WTC11 (cell line): ENCODE measurements at regions not wholly inside any gene's neighbourhood (a gene's known extent, or its start where the extent isn't known, plus 50 kb on each side); places are given as distances from the start of the nearest gene placed in this dataset.

Experiments used
- ATAC-seq: fragments of 200-7000 bp; cut with Tn5 transposase; 2 replicates; pipeline ENCODE4 v1.10.0; 2021; ENCODE audit warnings: mild to moderate bottlenecking, moderate library complexity
- CTCF ChIA-PET: fragments of 300-600 bp; sonication (Branson Sonifier 250); formaldehyde crosslinking; loops from one replicate; lab custom pipeline; 2021; ENCODE audit warnings: antibody characterized with exemption; lab: Charles Lee
- POLR2A ChIA-PET: fragments of 350-600 bp; sonication (Branson Sonifier 250); formaldehyde crosslinking; loops from one replicate; lab custom pipeline; 2021; ENCODE audit warnings: antibody characterized with exemption; lab: Charles Lee
- DNase-seq: peaks from one replicate; pipeline ENCODE4 v3.0.0; 2021; ENCODE audit warnings: low spot score
- H3K27ac Mint-ChIP-seq: 2 replicates; pipeline ENCODE4 v1.8.0; 2021; ENCODE audit warnings: mixed read lengths
- H3K27me3 Mint-ChIP-seq: 2 replicates; pipeline ENCODE4 v1.8.0; 2021; ENCODE audit warnings: low read depth, mild to moderate bottlenecking, moderate library complexity, mixed read lengths
- H3K36me3 Mint-ChIP-seq: 2 replicates; pipeline ENCODE4 v1.8.0; 2021; ENCODE audit warnings: mixed read lengths
- H3K4me1 Mint-ChIP-seq: 2 replicates; pipeline ENCODE4 v1.8.0; 2022; ENCODE audit warnings: mixed read lengths
- H3K4me3 Mint-ChIP-seq: 2 replicates; pipeline ENCODE4 v1.8.0; 2021; ENCODE audit warnings: mild to moderate bottlenecking, moderate library complexity, mixed read lengths
- H3K9me3 Mint-ChIP-seq: 2 replicates; pipeline ENCODE4 v1.8.0; 2021; ENCODE audit warnings: mixed read lengths
- CBFB ChIP-seq: sonication (generic); formaldehyde crosslinking; IDR thresholded peaks from 2 replicates; pipeline ENCODE4 v1.8.1; 2022; ENCODE audit warnings: mild to moderate bottlenecking, low read depth, missing genetic modification reagents
- EMX1 ChIP-seq: fragments of 250-450 bp; sonication (Bioruptor Pico); IDR thresholded peaks from 2 replicates; pipeline ENCODE4 v1.8.0; 2021; ENCODE audit warnings: mild to moderate bottlenecking
- FOXP1 ChIP-seq: sonication (generic); formaldehyde crosslinking; IDR thresholded peaks from 2 replicates; pipeline ENCODE4 v1.8.0; 2022; ENCODE audit warnings: missing genetic modification reagents, mild to moderate bottlenecking, moderate library complexity, borderline replicate concordance
- MYBL2 ChIP-seq: sonication (generic); formaldehyde crosslinking; IDR thresholded peaks from 2 replicates; pipeline ENCODE4 v1.8.1; 2023; ENCODE audit warnings: mild to moderate bottlenecking, moderate library complexity, missing genetic modification reagents
- NFYB ChIP-seq: sonication (generic); formaldehyde crosslinking; conservative IDR thresholded peaks from 2 replicates; pipeline ENCODE4 v1.8.0; 2022; ENCODE audit warnings: low read depth, missing genetic modification reagents
- NR1H2 ChIP-seq: sonication (generic); formaldehyde crosslinking; IDR thresholded peaks from 2 replicates; pipeline ENCODE4 v1.9.0; 2021; ENCODE audit warnings: mild to moderate bottlenecking, moderate library complexity, missing genetic modification reagents
- NR3C1 ChIP-seq: sonication (generic); formaldehyde crosslinking; conservative IDR thresholded peaks from 2 replicates; pipeline ENCODE4 v1.8.1; 2023; ENCODE audit warnings: low read depth, mild to moderate bottlenecking, missing genetic modification reagents
- PRRX2 ChIP-seq: fragments of 250-450 bp; sonication (Bioruptor Pico); IDR thresholded peaks from 2 replicates; pipeline ENCODE4 v1.8.0; 2021; ENCODE audit warnings: mild to moderate bottlenecking
- TEAD4 ChIP-seq: sonication (generic); formaldehyde crosslinking; IDR thresholded peaks from 2 replicates; pipeline ENCODE4 v1.8.0; 2022; ENCODE audit warnings: mild to moderate bottlenecking, missing genetic modification reagents
- ZNF416 ChIP-seq: fragments of 250-450 bp; sonication (Bioruptor Pico); IDR thresholded peaks from 2 replicates; pipeline ENCODE4 v1.9.0; 2021; ENCODE audit warnings: mild to moderate bottlenecking, inconsistent platforms
- TF ChIP-seq, protein P1 (sequence below): fragments of 250-450 bp; sonication (Bioruptor Pico); IDR thresholded peaks from 2 replicates; pipeline ENCODE4 v1.9.0; 2021; ENCODE audit warnings: mild to moderate bottlenecking
- TF ChIP-seq, protein P2 (sequence below): sonication (generic); formaldehyde crosslinking; IDR thresholded peaks from 2 replicates; pipeline ENCODE4 v1.8.0; 2022; ENCODE audit warnings: mild to moderate bottlenecking, missing genetic modification reagents
- TF ChIP-seq, protein P3 (sequence below): sonication (generic); formaldehyde crosslinking; IDR thresholded peaks from 2 replicates; pipeline ENCODE4 v1.8.1; 2023; ENCODE audit warnings: mild to moderate bottlenecking, missing genetic modification reagents, moderate library complexity
- TF ChIP-seq, protein P4 (sequence below): fragments of 250-450 bp; sonication (Bioruptor Pico); IDR thresholded peaks from 2 replicates; pipeline ENCODE4 v1.9.0; 2021; ENCODE audit warnings: mild to moderate bottlenecking
- TF ChIP-seq, protein P5 (sequence below): sonication (generic); formaldehyde crosslinking; IDR thresholded peaks from 2 replicates; pipeline ENCODE4 v1.8.0; 2022; ENCODE audit warnings: mild to moderate bottlenecking, missing genetic modification reagents
- TF ChIP-seq, protein P6 (sequence below): fragments of 250-450 bp; sonication (Bioruptor Pico); IDR thresholded peaks from 2 replicates; pipeline ENCODE4 v2.1.2; 2022; ENCODE audit warnings: mild to moderate bottlenecking, moderate library complexity
- TF ChIP-seq, protein P7 (sequence below): sonication (generic); formaldehyde crosslinking; IDR thresholded peaks from 2 replicates; pipeline ENCODE4 v1.8.0; 2023; ENCODE audit warnings: missing genetic modification reagents
- TF ChIP-seq, protein P8 (sequence below): sonication (generic); formaldehyde crosslinking; conservative IDR thresholded peaks from 2 replicates; pipeline ENCODE4 v1.8.1; 2022; ENCODE audit warnings: mild to moderate bottlenecking, missing genetic modification reagents
- TF ChIP-seq, protein P9 (sequence below): sonication (generic); formaldehyde crosslinking; IDR thresholded peaks from 2 replicates; pipeline ENCODE4 v1.8.0; 2023; ENCODE audit warnings: missing genetic modification reagents, mild to moderate bottlenecking, borderline replicate concordance
- TF ChIP-seq, protein P10 (sequence below): fragments of 250-450 bp; sonication (Bioruptor Pico); IDR thresholded peaks from 2 replicates; pipeline ENCODE4 v1.8.0; 2021; ENCODE audit warnings: mild to moderate bottlenecking

DNA sequence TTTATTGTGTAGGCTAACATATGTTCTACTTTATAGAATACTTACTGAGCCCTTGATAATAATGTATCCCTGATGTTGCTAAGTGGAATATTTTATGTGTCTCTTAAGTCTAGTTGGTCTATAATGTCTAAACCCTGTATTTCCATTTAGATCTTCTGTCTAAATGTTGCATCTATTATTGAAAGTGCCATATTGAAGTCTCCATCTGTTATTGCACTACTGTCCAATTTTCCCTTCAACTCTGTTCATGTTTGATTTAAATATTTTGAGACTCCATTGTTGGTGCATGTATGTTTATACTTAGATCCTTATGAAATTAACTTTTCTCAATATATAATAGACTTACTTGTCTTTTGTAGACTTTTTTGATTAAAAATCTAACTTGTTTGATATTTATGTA lies 924.5 kb upstream of the KCND2 start:
- H3K27me3 Mint-ChIP-seq: no peaks in the 10 kb centered on the region
- no peaks in the 10 kb centered on the region for H3K4me1 Mint-ChIP-seq
- H3K9me3 Mint-ChIP-seq: no peaks in the 10 kb centered on the region
- TF ChIP-seq, protein P1, sequence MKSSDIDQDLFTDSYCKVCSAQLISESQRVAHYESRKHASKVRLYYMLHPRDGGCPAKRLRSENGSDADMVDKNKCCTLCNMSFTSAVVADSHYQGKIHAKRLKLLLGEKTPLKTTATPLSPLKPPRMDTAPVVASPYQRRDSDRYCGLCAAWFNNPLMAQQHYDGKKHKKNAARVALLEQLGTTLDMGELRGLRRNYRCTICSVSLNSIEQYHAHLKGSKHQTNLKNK (CRISPR knock-in tag): no peak
- TF ChIP-seq CBFB (CRISPR knock-in tag): no peak
- TF ChIP-seq, protein P2, sequence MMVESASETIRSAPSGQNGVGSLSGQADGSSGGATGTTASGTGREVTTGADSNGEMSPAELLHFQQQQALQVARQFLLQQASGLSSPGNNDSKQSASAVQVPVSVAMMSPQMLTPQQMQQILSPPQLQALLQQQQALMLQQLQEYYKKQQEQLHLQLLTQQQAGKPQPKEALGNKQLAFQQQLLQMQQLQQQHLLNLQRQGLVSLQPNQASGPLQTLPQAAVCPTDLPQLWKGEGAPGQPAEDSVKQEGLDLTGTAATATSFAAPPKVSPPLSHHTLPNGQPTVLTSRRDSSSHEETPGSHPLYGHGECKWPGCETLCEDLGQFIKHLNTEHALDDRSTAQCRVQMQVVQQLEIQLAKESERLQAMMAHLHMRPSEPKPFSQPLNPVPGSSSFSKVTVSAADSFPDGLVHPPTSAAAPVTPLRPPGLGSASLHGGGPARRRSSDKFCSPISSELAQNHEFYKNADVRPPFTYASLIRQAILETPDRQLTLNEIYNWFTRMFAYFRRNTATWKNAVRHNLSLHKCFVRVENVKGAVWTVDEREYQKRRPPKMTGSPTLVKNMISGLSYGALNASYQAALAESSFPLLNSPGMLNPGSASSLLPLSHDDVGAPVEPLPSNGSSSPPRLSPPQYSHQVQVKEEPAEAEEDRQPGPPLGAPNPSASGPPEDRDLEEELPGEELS (CRISPR knock-in tag): no peak
- TF ChIP-seq, protein P3, sequence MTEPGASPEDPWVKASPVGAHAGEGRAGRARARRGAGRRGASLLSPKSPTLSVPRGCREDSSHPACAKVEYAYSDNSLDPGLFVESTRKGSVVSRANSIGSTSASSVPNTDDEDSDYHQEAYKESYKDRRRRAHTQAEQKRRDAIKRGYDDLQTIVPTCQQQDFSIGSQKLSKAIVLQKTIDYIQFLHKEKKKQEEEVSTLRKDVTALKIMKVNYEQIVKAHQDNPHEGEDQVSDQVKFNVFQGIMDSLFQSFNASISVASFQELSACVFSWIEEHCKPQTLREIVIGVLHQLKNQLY (CRISPR knock-in tag): no peak
- TF ChIP-seq, protein P4, sequence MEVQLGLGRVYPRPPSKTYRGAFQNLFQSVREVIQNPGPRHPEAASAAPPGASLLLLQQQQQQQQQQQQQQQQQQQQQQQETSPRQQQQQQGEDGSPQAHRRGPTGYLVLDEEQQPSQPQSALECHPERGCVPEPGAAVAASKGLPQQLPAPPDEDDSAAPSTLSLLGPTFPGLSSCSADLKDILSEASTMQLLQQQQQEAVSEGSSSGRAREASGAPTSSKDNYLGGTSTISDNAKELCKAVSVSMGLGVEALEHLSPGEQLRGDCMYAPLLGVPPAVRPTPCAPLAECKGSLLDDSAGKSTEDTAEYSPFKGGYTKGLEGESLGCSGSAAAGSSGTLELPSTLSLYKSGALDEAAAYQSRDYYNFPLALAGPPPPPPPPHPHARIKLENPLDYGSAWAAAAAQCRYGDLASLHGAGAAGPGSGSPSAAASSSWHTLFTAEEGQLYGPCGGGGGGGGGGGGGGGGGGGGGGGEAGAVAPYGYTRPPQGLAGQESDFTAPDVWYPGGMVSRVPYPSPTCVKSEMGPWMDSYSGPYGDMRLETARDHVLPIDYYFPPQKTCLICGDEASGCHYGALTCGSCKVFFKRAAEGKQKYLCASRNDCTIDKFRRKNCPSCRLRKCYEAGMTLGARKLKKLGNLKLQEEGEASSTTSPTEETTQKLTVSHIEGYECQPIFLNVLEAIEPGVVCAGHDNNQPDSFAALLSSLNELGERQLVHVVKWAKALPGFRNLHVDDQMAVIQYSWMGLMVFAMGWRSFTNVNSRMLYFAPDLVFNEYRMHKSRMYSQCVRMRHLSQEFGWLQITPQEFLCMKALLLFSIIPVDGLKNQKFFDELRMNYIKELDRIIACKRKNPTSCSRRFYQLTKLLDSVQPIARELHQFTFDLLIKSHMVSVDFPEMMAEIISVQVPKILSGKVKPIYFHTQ (CRISPR knock-in tag): no peak
- TF ChIP-seq, protein P5, sequence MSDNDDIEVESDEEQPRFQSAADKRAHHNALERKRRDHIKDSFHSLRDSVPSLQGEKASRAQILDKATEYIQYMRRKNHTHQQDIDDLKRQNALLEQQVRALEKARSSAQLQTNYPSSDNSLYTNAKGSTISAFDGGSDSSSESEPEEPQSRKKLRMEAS (CRISPR knock-in tag): no peak
- TF ChIP-seq, protein P6, sequence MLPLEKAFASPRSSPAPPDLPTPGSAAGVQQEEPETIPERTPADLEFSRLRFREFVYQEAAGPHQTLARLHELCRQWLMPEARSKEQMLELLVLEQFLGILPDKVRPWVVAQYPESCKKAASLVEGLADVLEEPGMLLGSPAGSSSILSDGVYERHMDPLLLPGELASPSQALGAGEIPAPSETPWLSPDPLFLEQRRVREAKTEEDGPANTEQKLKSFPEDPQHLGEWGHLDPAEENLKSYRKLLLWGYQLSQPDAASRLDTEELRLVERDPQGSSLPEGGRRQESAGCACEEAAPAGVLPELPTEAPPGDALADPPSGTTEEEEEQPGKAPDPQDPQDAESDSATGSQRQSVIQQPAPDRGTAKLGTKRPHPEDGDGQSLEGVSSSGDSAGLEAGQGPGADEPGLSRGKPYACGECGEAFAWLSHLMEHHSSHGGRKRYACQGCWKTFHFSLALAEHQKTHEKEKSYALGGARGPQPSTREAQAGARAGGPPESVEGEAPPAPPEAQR: no peak
- TF ChIP-seq NR1H2 (CRISPR knock-in tag): no peak
- TF ChIP-seq EMX1 (CRISPR knock-in tag): no peak
- no peak for TF ChIP-seq ZNF416 (CRISPR knock-in tag)
- TF ChIP-seq FOXP1: no peak
- TF ChIP-seq, protein P7, sequence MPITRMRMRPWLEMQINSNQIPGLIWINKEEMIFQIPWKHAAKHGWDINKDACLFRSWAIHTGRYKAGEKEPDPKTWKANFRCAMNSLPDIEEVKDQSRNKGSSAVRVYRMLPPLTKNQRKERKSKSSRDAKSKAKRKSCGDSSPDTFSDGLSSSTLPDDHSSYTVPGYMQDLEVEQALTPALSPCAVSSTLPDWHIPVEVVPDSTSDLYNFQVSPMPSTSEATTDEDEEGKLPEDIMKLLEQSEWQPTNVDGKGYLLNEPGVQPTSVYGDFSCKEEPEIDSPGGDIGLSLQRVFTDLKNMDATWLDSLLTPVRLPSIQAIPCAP (CRISPR knock-in tag): no peak
- TF ChIP-seq, protein P8, sequence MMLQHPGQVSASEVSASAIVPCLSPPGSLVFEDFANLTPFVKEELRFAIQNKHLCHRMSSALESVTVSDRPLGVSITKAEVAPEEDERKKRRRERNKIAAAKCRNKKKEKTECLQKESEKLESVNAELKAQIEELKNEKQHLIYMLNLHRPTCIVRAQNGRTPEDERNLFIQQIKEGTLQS (CRISPR knock-in tag): no peak
- TF ChIP-seq, protein P9, sequence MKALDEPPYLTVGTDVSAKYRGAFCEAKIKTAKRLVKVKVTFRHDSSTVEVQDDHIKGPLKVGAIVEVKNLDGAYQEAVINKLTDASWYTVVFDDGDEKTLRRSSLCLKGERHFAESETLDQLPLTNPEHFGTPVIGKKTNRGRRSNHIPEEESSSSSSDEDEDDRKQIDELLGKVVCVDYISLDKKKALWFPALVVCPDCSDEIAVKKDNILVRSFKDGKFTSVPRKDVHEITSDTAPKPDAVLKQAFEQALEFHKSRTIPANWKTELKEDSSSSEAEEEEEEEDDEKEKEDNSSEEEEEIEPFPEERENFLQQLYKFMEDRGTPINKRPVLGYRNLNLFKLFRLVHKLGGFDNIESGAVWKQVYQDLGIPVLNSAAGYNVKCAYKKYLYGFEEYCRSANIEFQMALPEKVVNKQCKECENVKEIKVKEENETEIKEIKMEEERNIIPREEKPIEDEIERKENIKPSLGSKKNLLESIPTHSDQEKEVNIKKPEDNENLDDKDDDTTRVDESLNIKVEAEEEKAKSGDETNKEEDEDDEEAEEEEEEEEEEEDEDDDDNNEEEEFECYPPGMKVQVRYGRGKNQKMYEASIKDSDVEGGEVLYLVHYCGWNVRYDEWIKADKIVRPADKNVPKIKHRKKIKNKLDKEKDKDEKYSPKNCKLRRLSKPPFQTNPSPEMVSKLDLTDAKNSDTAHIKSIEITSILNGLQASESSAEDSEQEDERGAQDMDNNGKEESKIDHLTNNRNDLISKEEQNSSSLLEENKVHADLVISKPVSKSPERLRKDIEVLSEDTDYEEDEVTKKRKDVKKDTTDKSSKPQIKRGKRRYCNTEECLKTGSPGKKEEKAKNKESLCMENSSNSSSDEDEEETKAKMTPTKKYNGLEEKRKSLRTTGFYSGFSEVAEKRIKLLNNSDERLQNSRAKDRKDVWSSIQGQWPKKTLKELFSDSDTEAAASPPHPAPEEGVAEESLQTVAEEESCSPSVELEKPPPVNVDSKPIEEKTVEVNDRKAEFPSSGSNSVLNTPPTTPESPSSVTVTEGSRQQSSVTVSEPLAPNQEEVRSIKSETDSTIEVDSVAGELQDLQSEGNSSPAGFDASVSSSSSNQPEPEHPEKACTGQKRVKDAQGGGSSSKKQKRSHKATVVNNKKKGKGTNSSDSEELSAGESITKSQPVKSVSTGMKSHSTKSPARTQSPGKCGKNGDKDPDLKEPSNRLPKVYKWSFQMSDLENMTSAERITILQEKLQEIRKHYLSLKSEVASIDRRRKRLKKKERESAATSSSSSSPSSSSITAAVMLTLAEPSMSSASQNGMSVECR: no peak
- TF ChIP-seq NFYB: no peak
- TF ChIP-seq MYBL2: no peak
- TF ChIP-seq TEAD4 (CRISPR knock-in tag): no peak
- no peak for TF ChIP-seq PRRX2
- TF ChIP-seq, protein P10, sequence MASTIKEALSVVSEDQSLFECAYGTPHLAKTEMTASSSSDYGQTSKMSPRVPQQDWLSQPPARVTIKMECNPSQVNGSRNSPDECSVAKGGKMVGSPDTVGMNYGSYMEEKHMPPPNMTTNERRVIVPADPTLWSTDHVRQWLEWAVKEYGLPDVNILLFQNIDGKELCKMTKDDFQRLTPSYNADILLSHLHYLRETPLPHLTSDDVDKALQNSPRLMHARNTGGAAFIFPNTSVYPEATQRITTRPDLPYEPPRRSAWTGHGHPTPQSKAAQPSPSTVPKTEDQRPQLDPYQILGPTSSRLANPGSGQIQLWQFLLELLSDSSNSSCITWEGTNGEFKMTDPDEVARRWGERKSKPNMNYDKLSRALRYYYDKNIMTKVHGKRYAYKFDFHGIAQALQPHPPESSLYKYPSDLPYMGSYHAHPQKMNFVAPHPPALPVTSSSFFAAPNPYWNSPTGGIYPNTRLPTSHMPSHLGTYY (CRISPR knock-in tag): no peak
- no peak for TF ChIP-seq NR3C1 (CRISPR knock-in tag)
- ATAC-seq (no peak), DNase-seq (no peak)
- CTCF ChIA-PET: no interaction called here
- H3K36me3 Mint-ChIP-seq: no peaks in the 10 kb centered on the region
- no peak overlapping the region for H3K27ac Mint-ChIP-seq
- H3K4me3 Mint-ChIP-seq: no peak overlapping the region
- POLR2A ChIA-PET: no interaction called here
